ENCODE measurements at regions not wholly inside any gene's neighbourhood (a gene's known extent, or its start where the extent isn't known, plus 50 kb on each side); places are given as distances from the start of the nearest gene placed in this dataset.
"Not testable (repeated sequence)": the region's sequence is repeated elsewhere in the genome, so short reads cannot be mapped to it uniquely, and the experiment has no call there.

GRCh38 chr4:1589098-1589497 lies 95.0 kb downstream of the FAM53A start:
- no peak for DNase-seq (ENCODE audit: low read depth in 2 of 2, low spot score in 1 of 2)

GRCh38 chr4:1588306-1588705 lies 95.8 kb downstream of the FAM53A start:
- DNase-seq (ENCODE audit: low read depth in 2 of 2, low spot score in 1 of 2), result no peak

DNA sequence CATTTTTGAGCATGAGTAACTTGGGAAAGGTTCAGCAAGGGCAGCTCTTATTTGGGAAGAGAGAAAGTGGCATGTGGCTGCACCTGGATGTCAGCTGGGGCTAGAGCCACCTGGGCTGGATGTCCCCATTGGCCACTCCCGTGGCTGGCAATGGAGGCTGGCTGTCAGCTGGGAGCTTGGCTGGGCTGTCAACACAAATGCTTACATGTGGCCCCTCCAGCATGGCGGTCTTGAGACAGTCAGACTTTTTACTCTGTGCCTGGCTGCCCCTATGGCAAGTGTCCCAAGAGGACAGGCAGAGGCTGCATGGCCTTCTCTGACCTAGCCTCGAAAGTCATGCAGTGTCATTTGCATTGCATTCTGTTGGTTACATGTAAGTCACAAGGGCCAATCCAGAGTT lies 99.6 kb downstream of the FAM53A start:
- DNase-seq (ENCODE audit: low read depth in 2 of 2, low spot score in 1 of 2), result no peak

DNA sequence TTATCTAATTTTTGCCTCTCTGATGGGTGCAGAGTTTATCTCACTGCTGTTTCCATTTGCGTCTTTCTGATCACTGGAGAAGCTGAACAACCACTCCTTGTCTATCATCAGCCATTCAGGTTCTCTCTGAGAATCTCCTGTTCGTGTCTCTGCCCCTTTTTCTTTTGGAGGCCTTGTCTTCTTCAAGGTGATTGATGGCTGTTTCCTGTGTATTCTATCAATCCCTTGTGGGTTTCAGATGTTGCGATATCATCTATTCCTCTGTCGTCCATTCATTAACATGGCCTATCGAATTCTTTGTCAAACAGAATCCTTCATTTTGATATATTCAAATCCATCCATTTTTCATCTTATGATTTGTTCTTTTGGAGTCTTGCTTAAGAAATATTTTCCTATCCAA lies 100.3 kb downstream of the FAM53A start:
- no peak for DNase-seq (ENCODE audit: low read depth in 2 of 2, low spot score in 1 of 2)

GRCh38 chr4:1583051-1583785 lies 100.9 kb downstream of the FAM53A start:
- DNase-seq (ENCODE audit: low read depth in 2 of 2, low spot score in 1 of 2), result no peak

DNA sequence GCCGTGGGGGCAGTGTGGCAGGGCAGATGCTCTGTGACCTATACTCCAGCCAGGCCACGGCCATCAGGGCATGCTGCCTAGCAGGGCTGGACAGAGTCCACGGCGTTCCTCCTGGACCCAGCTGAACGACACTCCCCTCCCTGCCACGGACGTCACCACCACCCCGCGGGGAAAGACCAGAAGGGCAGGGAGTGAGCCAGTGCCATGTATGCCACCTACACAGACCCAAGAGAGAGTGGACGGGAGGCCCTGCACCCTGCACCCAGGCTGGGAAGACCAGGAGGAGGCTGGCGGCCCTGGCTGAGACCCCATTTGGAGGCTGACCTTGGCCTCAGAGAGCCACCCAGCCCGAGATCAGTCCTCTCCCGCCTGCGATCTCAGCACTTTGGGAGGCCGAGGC lies 101.9 kb downstream of the FAM53A start:
- no peak for DNase-seq (ENCODE audit: low read depth in 2 of 2, low spot score in 1 of 2)

GRCh38 chr4:1581164-1581894 lies 102.8 kb downstream of the FAM53A start:
- DNase-seq (ENCODE audit: low read depth in 2 of 2, low spot score in 1 of 2), result peak; percentile 58 to 74

- not testable (repeated sequence) for DNase-seq (ENCODE audit: low read depth in 2 of 2, low spot score in 1 of 2)
Observed at GRCh38 chr4:1580692-1581012, 103.5 kb downstream of the FAM53A start.

- peak; percentile 83 to 87 for DNase-seq (ENCODE audit: low read depth in 2 of 2, low spot score in 1 of 2)
Observed at GRCh38 chr4:1579901-1580691, 104.0 kb downstream of the FAM53A start.

- peak; percentile 50 to 51 for DNase-seq (ENCODE audit: low read depth in 2 of 2, low spot score in 1 of 2)
Observed at GRCh38 chr4:1579001-1579900, 104.9 kb downstream of the FAM53A start.

DNA sequence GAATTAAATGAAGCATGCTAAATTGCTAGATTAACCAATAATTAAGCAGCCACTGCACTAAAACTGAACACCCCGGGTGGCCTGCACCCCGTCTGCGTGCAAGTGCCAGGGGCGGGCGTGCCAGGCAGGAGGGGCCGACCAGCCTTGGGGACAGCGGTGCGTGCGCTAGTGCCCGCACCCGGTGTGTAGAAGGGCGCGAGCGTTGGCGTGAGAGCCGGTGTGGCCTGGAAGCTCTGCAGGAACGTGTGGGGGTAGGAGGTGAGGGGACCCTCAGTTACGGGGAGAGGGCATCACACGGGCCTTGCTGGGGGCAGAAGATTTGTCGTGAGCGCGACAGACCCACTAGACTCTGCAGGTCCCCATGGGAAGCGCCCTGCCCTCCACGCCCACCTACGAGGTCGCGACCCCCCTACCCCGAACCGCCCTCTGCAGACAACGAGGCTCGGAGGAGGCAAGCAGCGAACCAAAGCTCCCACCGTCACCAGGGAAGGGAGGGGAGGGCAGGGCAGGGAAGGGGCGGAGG lies 105.8 kb downstream of the FAM53A start:
- no peak for DNase-seq (ENCODE audit: low read depth in 2 of 2, low spot score in 1 of 2)

DNA sequence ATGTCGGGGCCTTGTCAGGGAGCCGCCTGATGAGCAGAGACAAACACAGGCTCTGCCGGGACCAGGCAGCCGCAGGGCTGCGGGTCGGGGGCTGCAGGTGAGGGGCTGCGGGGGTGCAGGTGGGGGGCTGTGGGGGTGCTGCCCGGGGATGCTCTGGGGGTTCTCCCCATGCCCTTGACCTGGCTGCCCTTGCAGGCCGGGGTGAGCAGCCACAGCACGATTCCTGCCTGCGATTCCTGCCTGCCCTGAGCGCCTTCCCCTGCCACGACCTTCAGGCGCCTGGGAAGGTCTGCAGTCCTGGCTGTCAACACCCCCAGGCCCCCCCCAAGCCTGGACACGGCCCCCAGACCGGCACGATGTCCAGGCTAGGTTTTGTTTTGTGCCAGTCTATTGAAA lies 106.3 kb downstream of the FAM53A start:
- no peak for DNase-seq (ENCODE audit: low read depth in 2 of 2, low spot score in 1 of 2)

GRCh38 chr4:1576961-1577821 lies 106.9 kb downstream of the FAM53A start:
- DNase-seq (ENCODE audit: low read depth in 2 of 2, low spot score in 1 of 2), result no peak

GRCh38 chr4:1576304-1576960 lies 107.7 kb downstream of the FAM53A start:
- DNase-seq (ENCODE audit: low read depth in 2 of 2, low spot score in 1 of 2), result no peak

- DNase-seq (ENCODE audit: low read depth in 2 of 2, low spot score in 1 of 2), result no peak
Observed at GRCh38 chr4:1575418-1576303, 108.5 kb downstream of the FAM53A start.

GRCh38 chr4:1574601-1575417 lies 109.3 kb downstream of the FAM53A start:
- DNase-seq (ENCODE audit: low read depth in 2 of 2, low spot score in 1 of 2), result no peak

GRCh38 chr4:1573830-1574459 lies 110.2 kb downstream of the FAM53A start:
- DNase-seq (ENCODE audit: low read depth in 2 of 2, low spot score in 1 of 2), result no peak

All from stimulated activated CD8-positive, alpha-beta memory T cell treated with anti-CD3 and anti-CD28 coated beads, Interleukin-4, amount 100 ng/mL, for 1 hour (primary cell).